ENCODE measurements at regions not wholly inside any gene's neighbourhood (a gene's known extent, or its start where the extent isn't known, plus 50 kb on each side); places are given as distances from the start of the nearest gene placed in this dataset.

- ATAC-seq (no peak), DNase-seq (ENCODE audit: low spot score in 2 of 2) (no peak)
- Mint-ChIP-seq H3K27ac (no peak overlapping the region), H3K9me3 (peaks cover 3 to 8% of the 10 kb centered on the region in 2 donors), H3K36me3 (no peaks in the 10 kb centered on the region)
These were observed 199.4 kb downstream of the TFAP2A start for GRCh38 chr6:10215326-10216110.

DNA sequence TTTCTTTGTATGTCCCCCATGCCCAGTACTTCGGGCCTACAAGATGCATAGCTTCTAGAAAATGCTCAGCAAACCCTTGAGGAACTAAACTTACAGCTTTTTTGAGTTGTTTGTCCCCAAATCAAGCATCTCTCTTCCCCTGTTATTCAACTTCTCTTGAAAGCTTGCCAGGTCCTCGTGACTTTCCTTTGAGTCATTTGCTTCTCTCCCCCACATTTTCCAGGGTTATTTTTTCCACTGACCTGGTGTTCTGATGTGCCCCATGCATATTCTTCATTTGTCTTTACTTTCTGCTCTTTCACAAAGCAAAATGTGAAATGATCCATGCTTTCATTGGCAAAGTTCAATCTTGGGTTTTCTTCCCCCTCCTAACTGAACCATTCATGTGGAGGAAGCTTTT, 204.8 kb downstream of the TFAP2A start:
- ATAC-seq (no peak), DNase-seq (ENCODE audit: low spot score in 2 of 2) (no peak)
- Mint-ChIP-seq H3K9me3 (peaks cover 8 to 11% of the 10 kb centered on the region in 2 donors), H3K36me3 (no peaks in the 10 kb centered on the region), H3K27ac (no peak overlapping the region)

DNA sequence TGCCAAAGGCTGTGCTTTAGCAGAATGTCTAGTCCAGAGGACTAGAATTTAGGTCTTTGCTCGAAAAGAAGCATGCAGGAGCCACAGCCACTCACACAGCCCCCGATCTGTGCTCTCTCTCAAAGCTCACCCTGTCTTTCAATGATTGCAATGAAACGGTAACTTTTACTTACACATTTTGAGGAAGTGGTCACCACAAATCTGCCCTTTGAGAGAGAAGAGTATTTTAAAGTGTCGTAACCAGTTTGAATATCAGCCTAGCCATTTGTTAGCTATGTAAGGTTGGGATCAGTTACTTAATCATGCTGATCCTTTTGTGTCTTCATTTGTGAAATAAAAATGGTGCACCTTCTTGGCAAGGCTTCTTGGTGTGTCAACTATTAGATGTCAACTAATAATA, 209.0 kb downstream of the TFAP2A start:
- DNase-seq (ENCODE audit: low spot score in 2 of 2) = no peak
- peaks cover 4 to 8% of the 10 kb centered on the region in 2 donors for H3K9me3 Mint-ChIP-seq
- ATAC-seq = no peak
- no peak overlapping the region for H3K27ac Mint-ChIP-seq
- H3K36me3 Mint-ChIP-seq = no peaks in the 10 kb centered on the region

DNA sequence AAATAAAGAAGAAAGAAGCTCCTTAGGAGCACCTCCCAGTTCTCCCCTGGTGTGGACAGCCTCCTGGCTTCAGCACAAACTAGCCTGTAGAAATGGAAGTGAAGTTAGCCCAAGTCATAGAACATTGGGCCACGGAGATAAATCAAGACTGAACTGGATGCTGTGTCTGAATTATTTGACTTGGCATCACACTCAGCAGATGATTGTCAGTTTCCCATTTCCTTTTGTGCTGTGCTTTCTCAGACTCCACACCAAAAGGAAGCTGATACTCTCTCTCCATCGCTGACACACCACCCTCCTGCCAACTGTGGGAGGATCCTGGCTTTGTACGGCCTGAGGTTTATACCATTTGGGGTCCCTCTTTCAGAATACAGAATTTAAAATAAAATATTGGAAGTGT, 209.8 kb downstream of the TFAP2A start:
- ATAC-seq = no peak
- H3K36me3 Mint-ChIP-seq = peaks cover 0 to 5% of the 10 kb centered on the region in 2 donors
- H3K27ac Mint-ChIP-seq = no peak overlapping the region
- H3K9me3 Mint-ChIP-seq = peaks cover 4 to 11% of the 10 kb centered on the region in 2 donors
- DNase-seq (ENCODE audit: low spot score in 2 of 2) = no peak

- peaks cover 0 to 10% of the 10 kb centered on the region in 2 donors for H3K9me3 Mint-ChIP-seq
- peaks cover 0 to 5% of the 10 kb centered on the region in 2 donors for H3K36me3 Mint-ChIP-seq
- ATAC-seq (no peak), DNase-seq (ENCODE audit: low spot score in 2 of 2) (no peak)
- no peak overlapping the region for H3K27ac Mint-ChIP-seq
These were observed 211.2 kb downstream of the TFAP2A start for GRCh38 chr6:10203651-10204050.

- peaks cover 0 to 5% of the 10 kb centered on the region in 2 donors for H3K36me3 Mint-ChIP-seq
- ATAC-seq = no peak
- no peak for DNase-seq (ENCODE audit: low spot score in 2 of 2)
- H3K9me3 Mint-ChIP-seq = peaks cover 0 to 10% of the 10 kb centered on the region in 2 donors
- H3K27ac Mint-ChIP-seq = no peak overlapping the region
These were observed 212.3 kb downstream of the TFAP2A start for GRCh38 chr6:10202581-10202980.

GRCh38 chr6:10201606-10202510, 213.0 kb downstream of the TFAP2A start:
- peaks cover 0 to 5% of the 10 kb centered on the region in 2 donors for H3K36me3 Mint-ChIP-seq
- H3K27ac Mint-ChIP-seq = no peak overlapping the region
- DNase-seq (ENCODE audit: low spot score in 2 of 2) = no peak
- H3K9me3 Mint-ChIP-seq = peaks cover 0 to 10% of the 10 kb centered on the region in 2 donors
- ATAC-seq = no peak

GRCh38 chr6:10196090-10196489, 218.8 kb downstream of the TFAP2A start:
- ATAC-seq = no peak
- no peak for DNase-seq (ENCODE audit: low spot score in 2 of 2)
- H3K27ac Mint-ChIP-seq = no peak overlapping the region
- H3K36me3 Mint-ChIP-seq = peaks cover 0 to 5% of the 10 kb centered on the region in 2 donors
- peaks cover 0 to 13% of the 10 kb centered on the region in 2 donors for H3K9me3 Mint-ChIP-seq

DNA sequence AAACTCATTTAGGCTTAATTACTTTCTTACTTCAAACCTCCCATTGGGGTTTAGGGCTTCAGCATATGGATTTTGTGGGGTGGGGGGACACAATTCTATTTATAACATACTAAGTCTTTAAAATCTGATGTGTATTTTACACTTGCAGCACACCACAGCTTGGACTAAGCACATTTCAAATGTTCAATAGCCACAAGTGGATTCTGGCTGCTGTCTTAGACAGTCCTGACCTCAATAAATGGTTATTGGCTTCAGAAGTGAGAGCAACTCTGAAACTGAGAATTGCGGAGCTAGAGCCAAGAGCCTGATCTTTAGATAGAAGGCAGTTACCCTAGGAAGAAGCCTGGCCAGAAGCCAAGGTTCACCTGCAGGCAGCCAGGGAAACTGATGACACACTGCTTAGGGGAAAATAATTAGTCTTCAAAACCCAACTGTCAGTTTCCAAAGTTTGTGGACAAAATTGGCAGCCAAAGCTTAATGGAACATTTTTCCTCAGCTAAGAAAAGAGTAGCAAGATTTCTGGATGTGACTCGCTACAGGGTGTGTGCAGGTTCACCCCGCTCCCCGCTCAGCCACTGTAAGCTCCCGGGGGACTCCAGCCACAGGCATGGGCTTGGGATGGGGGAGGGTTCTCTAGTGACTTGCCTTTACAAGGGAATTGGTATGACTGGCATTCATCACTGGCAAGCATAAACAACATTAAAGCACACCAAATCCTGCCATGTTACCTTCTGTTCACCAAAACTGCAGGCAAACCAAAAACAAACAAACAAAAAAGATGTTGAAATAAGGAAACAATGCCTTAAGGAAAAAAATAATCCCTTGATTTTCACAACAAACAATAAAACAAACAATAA, 219.8 kb downstream of the TFAP2A start:
- Mint-ChIP-seq H3K9me3 (peaks cover 0 to 7% of the 10 kb centered on the region in 2 donors), H3K27ac (no peak overlapping the region), H3K36me3 (no peaks in the 10 kb centered on the region)
- ATAC-seq (no peak), DNase-seq (ENCODE audit: low spot score in 2 of 2) (no peak)

DNA sequence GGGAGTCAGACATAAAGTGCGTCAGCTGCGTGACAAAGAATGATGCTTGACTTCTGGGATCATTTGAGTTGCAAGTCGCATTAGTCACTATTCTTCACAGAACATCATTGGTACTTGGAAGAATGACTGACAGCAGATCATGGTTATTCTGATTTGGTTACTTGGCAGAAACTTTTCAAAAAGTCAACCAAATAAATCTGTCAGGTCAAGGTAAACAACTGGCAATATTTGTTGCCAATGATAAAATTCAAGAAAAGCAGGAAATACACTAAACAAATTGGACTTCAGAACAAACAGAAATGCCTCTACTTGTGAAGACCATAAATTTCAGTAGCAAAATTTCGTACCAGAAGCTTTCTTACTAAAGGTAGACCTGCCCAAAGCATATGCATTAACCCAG, 221.6 kb downstream of the TFAP2A start:
- Mint-ChIP-seq H3K27ac (no peak overlapping the region), H3K9me3 (peaks cover 0 to 7% of the 10 kb centered on the region in 2 donors), H3K36me3 (no peaks in the 10 kb centered on the region)
- DNase-seq (ENCODE audit: low spot score in 2 of 2) (no peak), ATAC-seq (no peak)

DNA sequence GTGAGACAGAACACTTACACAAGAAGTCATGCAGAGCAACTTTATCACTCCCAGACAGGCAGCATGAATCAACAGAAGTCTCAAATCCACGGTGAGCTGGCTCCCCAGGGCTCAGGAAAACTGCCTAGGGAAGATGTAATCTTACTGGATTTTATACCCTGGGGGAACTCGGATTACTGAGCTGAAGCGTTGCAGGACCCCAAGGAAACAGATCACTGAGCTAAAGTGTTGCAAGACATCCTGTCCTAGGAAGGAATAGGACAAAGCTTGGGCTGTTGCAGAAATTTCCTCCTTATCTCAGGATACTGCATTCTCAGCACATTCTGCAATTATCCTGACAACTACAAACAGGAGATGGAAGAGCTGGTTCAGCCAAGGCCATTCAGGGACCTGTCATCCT, 224.8 kb downstream of the TFAP2A start:
- Mint-ChIP-seq H3K36me3 (no peaks in the 10 kb centered on the region), H3K27ac (no peak overlapping the region), H3K9me3 (peaks cover 7 to 9% of the 10 kb centered on the region in 2 donors)
- ATAC-seq (no peak), DNase-seq (ENCODE audit: low spot score in 2 of 2) (no peak)

- ATAC-seq = no peak
- Mint-ChIP-seq H3K27ac (no peak overlapping the region), H3K36me3 (no peaks in the 10 kb centered on the region), H3K9me3 (peaks cover 9 to 12% of the 10 kb centered on the region in 2 donors)
- no peak for DNase-seq (ENCODE audit: low spot score in 2 of 2)
These were observed 230.3 kb downstream of the TFAP2A start for GRCh38 chr6:10184371-10185227.

GRCh38 chr6:10180138-10181074, 234.5 kb downstream of the TFAP2A start:
- no peak overlapping the region for H3K27ac Mint-ChIP-seq
- H3K36me3 Mint-ChIP-seq = no peaks in the 10 kb centered on the region
- ATAC-seq = no peak
- DNase-seq (ENCODE audit: low spot score in 2 of 2) = no peak
- peaks cover 2 to 5% of the 10 kb centered on the region in 2 donors for H3K9me3 Mint-ChIP-seq

- Mint-ChIP-seq H3K27ac (no peak overlapping the region), H3K36me3 (no peaks in the 10 kb centered on the region), H3K9me3 (peaks cover 3 to 5% of the 10 kb centered on the region in 2 donors)
- ATAC-seq (no peak), DNase-seq (ENCODE audit: low spot score in 2 of 2) (no peak)
These were observed 237.2 kb downstream of the TFAP2A start for GRCh38 chr6:10177704-10178103.

GRCh38 chr6:10175362-10175761, 239.5 kb downstream of the TFAP2A start:
- ATAC-seq (no peak), DNase-seq (ENCODE audit: low spot score in 2 of 2) (no peak)
- no peak overlapping the region for H3K27ac Mint-ChIP-seq
- peaks cover 0 to 6% of the 10 kb centered on the region in 2 donors for H3K36me3 Mint-ChIP-seq
- peaks cover 5 to 14% of the 10 kb centered on the region in 2 donors for H3K9me3 Mint-ChIP-seq

All from activated naive CD4-positive, alpha-beta T cell treated with anti-CD3 and anti-CD28 coated beads, Interleukin-2, amount 50 U/mL, for 72 hours (primary cell).